ENCODE measurements at regions not wholly inside any gene's neighbourhood (a gene's known extent, or its start where the extent isn't known, plus 50 kb on each side); places are given as distances from the start of the nearest gene placed in this dataset.

DNA sequence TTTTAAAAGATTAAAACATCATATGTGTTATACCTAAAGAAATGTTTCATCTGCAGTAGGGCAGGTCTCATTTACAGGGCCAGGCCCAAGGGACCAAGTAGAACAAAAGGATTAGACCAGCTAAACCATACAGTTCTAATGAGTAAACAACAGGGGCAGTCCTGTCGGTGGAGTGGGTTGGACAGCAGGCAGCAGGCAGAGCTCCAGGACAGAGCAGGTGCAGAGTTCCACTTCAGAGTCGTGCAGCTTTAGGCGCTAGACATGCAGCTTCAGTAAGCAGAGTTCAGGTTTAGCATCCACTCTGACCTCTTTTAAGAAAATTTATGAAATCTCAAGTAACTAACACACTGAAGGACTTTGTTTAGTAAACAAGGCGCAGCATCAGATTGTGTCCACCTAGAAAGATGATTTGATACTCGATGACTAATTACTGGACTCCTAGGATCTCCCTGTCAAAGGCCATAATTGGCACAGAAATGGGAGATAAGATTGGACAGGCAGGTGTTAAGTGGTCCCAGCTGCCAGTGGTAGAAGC is 487.7 kb upstream of the INTU start:
- DNase-seq (ENCODE audit: low spot score) = no peak
- Histone ChIP-seq H3K27me3 (ENCODE audit: control insufficient read depth in 4 of 4, insufficient read depth in 4 of 4, low read length in 3 of 4) (no peaks in the 10 kb centered on the region), H3K4me3 (ENCODE audit: low read depth in 1 of 3, low read length in 3 of 3) (no peak overlapping the region), H3K36me3 (ENCODE audit: control insufficient read depth in 4 of 4, insufficient read depth in 3 of 4, low read depth in 1 of 4, low read length in 3 of 4) (no peaks in the 10 kb centered on the region), H3K9me3 (ENCODE audit: control insufficient read depth in 4 of 4, low read length in 3 of 4) (no peaks in the 10 kb centered on the region), H3K4me1 (ENCODE audit: control insufficient read depth in 4 of 4, insufficient read depth in 4 of 4, low read length in 3 of 4) (no peaks in the 10 kb centered on the region), H3K9ac (ENCODE audit: low read depth in 1 of 2, low read length in 2 of 2) (no peak overlapping the region), H3K27ac (ENCODE audit: low read depth in 1 of 2, low read length in 2 of 2) (no peak overlapping the region)
- TF ChIP-seq TAF1 (conservative IDR thresholded peaks at IDR 0.05) = no peak
- TF ChIP-seq FOXA2 (IDR thresholded peaks at IDR 0.05) = no peak
- TF ChIP-seq, protein P1, sequence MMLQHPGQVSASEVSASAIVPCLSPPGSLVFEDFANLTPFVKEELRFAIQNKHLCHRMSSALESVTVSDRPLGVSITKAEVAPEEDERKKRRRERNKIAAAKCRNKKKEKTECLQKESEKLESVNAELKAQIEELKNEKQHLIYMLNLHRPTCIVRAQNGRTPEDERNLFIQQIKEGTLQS (IDR thresholded peaks at IDR 0.05) = no peak
- no peak for TF ChIP-seq RXRA (IDR thresholded peaks at IDR 0.05)
- TF ChIP-seq, protein P2, sequence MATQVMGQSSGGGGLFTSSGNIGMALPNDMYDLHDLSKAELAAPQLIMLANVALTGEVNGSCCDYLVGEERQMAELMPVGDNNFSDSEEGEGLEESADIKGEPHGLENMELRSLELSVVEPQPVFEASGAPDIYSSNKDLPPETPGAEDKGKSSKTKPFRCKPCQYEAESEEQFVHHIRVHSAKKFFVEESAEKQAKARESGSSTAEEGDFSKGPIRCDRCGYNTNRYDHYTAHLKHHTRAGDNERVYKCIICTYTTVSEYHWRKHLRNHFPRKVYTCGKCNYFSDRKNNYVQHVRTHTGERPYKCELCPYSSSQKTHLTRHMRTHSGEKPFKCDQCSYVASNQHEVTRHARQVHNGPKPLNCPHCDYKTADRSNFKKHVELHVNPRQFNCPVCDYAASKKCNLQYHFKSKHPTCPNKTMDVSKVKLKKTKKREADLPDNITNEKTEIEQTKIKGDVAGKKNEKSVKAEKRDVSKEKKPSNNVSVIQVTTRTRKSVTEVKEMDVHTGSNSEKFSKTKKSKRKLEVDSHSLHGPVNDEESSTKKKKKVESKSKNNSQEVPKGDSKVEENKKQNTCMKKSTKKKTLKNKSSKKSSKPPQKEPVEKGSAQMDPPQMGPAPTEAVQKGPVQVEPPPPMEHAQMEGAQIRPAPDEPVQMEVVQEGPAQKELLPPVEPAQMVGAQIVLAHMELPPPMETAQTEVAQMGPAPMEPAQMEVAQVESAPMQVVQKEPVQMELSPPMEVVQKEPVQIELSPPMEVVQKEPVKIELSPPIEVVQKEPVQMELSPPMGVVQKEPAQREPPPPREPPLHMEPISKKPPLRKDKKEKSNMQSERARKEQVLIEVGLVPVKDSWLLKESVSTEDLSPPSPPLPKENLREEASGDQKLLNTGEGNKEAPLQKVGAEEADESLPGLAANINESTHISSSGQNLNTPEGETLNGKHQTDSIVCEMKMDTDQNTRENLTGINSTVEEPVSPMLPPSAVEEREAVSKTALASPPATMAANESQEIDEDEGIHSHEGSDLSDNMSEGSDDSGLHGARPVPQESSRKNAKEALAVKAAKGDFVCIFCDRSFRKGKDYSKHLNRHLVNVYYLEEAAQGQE (IDR thresholded peaks at IDR 0.05) = no peak
- TF ChIP-seq FOXA1 (IDR thresholded peaks at IDR 0.05) = no peak
- 66% methylated on average over 5 of the region's 5 CpGs for WGBS

DNA sequence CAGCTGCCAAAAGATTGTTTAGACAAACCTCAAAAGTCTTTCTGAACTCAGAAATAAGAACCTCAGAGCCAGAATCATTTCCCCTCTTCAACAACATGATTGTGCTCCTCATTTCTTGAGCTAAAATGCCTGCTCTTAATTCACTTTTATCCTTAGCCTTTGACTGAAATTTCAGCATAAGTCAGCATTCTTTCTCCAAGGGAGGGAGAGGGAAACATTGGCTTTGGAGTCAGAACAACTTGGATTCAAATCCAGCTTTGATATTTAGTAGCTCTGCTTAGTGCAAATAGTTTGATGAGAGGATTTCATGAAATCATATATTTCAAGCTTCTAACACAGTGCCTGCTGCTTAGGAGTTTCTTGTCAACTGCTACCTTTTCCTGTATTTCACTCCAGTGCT is 484.6 kb upstream of the INTU start:
- no peak for TF ChIP-seq HNF4A (conservative IDR thresholded peaks at IDR 0.05)
- TF ChIP-seq, protein P3, sequence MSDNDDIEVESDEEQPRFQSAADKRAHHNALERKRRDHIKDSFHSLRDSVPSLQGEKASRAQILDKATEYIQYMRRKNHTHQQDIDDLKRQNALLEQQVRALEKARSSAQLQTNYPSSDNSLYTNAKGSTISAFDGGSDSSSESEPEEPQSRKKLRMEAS (IDR thresholded peaks at IDR 0.05) = no peak
- TF ChIP-seq YY1 (IDR thresholded peaks at IDR 0.05) = no peak
- TF ChIP-seq, protein P4, sequence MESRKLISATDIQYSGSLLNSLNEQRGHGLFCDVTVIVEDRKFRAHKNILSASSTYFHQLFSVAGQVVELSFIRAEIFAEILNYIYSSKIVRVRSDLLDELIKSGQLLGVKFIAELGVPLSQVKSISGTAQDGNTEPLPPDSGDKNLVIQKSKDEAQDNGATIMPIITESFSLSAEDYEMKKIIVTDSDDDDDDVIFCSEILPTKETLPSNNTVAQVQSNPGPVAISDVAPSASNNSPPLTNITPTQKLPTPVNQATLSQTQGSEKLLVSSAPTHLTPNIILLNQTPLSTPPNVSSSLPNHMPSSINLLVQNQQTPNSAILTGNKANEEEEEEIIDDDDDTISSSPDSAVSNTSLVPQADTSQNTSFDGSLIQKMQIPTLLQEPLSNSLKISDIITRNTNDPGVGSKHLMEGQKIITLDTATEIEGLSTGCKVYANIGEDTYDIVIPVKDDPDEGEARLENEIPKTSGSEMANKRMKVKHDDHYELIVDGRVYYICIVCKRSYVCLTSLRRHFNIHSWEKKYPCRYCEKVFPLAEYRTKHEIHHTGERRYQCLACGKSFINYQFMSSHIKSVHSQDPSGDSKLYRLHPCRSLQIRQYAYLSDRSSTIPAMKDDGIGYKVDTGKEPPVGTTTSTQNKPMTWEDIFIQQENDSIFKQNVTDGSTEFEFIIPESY (IDR thresholded peaks at IDR 0.05) = no peak
- TF ChIP-seq FOXA1 (IDR thresholded peaks at IDR 0.05) = no peak
- no peak for TF ChIP-seq FOXA2 (IDR thresholded peaks at IDR 0.05)
- TF ChIP-seq EGR1 (IDR thresholded peaks at IDR 0.05; ENCODE audit: low read depth in 2 of 2) = no peak
- TF ChIP-seq, protein P2 (IDR thresholded peaks at IDR 0.05) = no peak
- TF ChIP-seq HNF4G (IDR thresholded peaks at IDR 0.05) = no peak
- no peak for TF ChIP-seq JUND (IDR thresholded peaks at IDR 0.05)
- TF ChIP-seq RAD21 (IDR thresholded peaks at IDR 0.05) = no peak
- TF ChIP-seq RXRA (IDR thresholded peaks at IDR 0.05) = no peak
- no peak overlapping the region for H3K4me3 ChIP-seq (ENCODE audit: low read depth in 1 of 3, low read length in 3 of 3)
- no peak overlapping the region for H3K27ac ChIP-seq (ENCODE audit: low read depth in 1 of 2, low read length in 2 of 2)
- H3K36me3 ChIP-seq (ENCODE audit: control insufficient read depth in 4 of 4, insufficient read depth in 3 of 4, low read depth in 1 of 4, low read length in 3 of 4) = no peaks in the 10 kb centered on the region
- no peaks in the 10 kb centered on the region for H3K4me1 ChIP-seq (ENCODE audit: control insufficient read depth in 4 of 4, insufficient read depth in 4 of 4, low read length in 3 of 4)
- DNase-seq (ENCODE audit: low spot score) = no peak
- no peak overlapping the region for H3K9ac ChIP-seq (ENCODE audit: low read depth in 1 of 2, low read length in 2 of 2)
- peaks cover 0 to 3% (median 0%) of the 10 kb centered on the region in 4 donors for H3K27me3 ChIP-seq (ENCODE audit: control insufficient read depth in 4 of 4, insufficient read depth in 4 of 4, low read length in 3 of 4)
- H3K9me3 ChIP-seq (ENCODE audit: control insufficient read depth in 4 of 4, low read length in 3 of 4) = no peaks in the 10 kb centered on the region
